Muscle of leg (tissue), 3 donors: ENCODE measurements at regions not wholly inside any gene's neighbourhood (a gene's known extent, or its start where the extent isn't known, plus 50 kb on each side); places are given as distances from the start of the nearest gene placed in this dataset.

Source experiments
- DNase-seq: peaks from one replicate; pipeline ENCODE4 v3.0.0; 2013
- H3K27ac ChIP-seq: one replicate; pipeline ENCODE4 v1.5.1; 2013; ENCODE audit warnings: mild to moderate bottlenecking, low read length, control low read depth
- H3K27me3 ChIP-seq: one replicate; pipeline ENCODE4 v1.6.1; 2013; ENCODE audit warnings: low read length; ENCODE audit not compliant: control insufficient read depth, insufficient read depth
- H3K36me3 ChIP-seq: one replicate; pipeline ENCODE4 v1.6.1; 2013; ENCODE audit warnings: low read length; ENCODE audit not compliant: control insufficient read depth, insufficient read depth
- H3K4me1 ChIP-seq: one replicate; pipeline ENCODE4 v1.6.1; 2013; ENCODE audit warnings: low read length; ENCODE audit not compliant: control insufficient read depth, insufficient read depth
- H3K4me3 ChIP-seq: one replicate; pipeline ENCODE4 v1.5.1; 2013; ENCODE audit warnings: low read length, control low read depth
- H3K9me3 ChIP-seq: replicated peaks from 2 replicates; pipeline ENCODE4 v1.6.1; 2013; ENCODE audit warnings: low read depth, low read length; ENCODE audit not compliant: control insufficient read depth
- WGBS: methylation state at CpG from one replicate; pipeline ENCODE4 v1.1.5; 2013; ENCODE audit warnings: missing lambda C conversion rate; ENCODE audit not compliant: insufficient coverage; 5-methylcytosine and 5-hydroxymethylcytosine counted together

GRCh38 chr13:111526922-111527321, 206.5 kb downstream of the TEX29 start:
- Histone ChIP-seq H3K27ac (no peak overlapping the region), H3K4me3 (no peak overlapping the region), H3K9me3 (peaks cover 3% of the 10 kb centered on the region), H3K36me3 (no peaks in the 10 kb centered on the region), H3K4me1 (peaks cover 2% of the 10 kb centered on the region), H3K27me3 (peaks cover 36% of the 10 kb centered on the region)
- 61% methylated on average over 7 of the region's 7 CpGs for WGBS
- no peak for DNase-seq

GRCh38 chr13:111527614-111528229, 207.3 kb downstream of the TEX29 start:
- no peak for DNase-seq
- Histone ChIP-seq H3K4me1 (peaks cover 2% of the 10 kb centered on the region), H3K27ac (no peak overlapping the region), H3K27me3 (peaks cover 35% of the 10 kb centered on the region), H3K9me3 (peaks cover 3% of the 10 kb centered on the region), H3K4me3 (no peak overlapping the region), H3K36me3 (no peaks in the 10 kb centered on the region)
- 78% methylated on average over 11 of the region's 14 CpGs for WGBS

- Histone ChIP-seq H3K4me1 (peaks cover 2% of the 10 kb centered on the region), H3K4me3 (no peak overlapping the region), H3K27ac (no peak overlapping the region), H3K27me3 (peaks cover 41% of the 10 kb centered on the region), H3K36me3 (no peaks in the 10 kb centered on the region), H3K9me3 (peaks cover 3% of the 10 kb centered on the region)
- 89% methylated on average over 2 of the region's 3 CpGs for WGBS
- no peak for DNase-seq
Measured at GRCh38 chr13:111528513-111528912, 208.1 kb downstream of the TEX29 start.

GRCh38 chr13:111530137-111530870, 209.9 kb downstream of the TEX29 start:
- H3K27me3 ChIP-seq: peaks cover 54% of the 10 kb centered on the region
- WGBS: 87% methylated on average over 15 of the region's 17 CpGs

GRCh38 chr13:111531505-111531904, 211.1 kb downstream of the TEX29 start:
- Histone ChIP-seq H3K9me3 (peaks cover 3% of the 10 kb centered on the region), H3K4me3 (no peak overlapping the region), H3K4me1 (peaks cover 2% of the 10 kb centered on the region), H3K27me3 (peaks cover 62% of the 10 kb centered on the region), H3K36me3 (no peaks in the 10 kb centered on the region), H3K27ac (no peak overlapping the region)
- DNase-seq: peak; percentile 74
- 5% methylated on average over 4 of the region's 7 CpGs for WGBS

More at GRCh38 chr13:111530137-111530870, 209.9 kb downstream of the TEX29 start:
- peaks cover 2% of the 10 kb centered on the region for H3K4me1 ChIP-seq
- no peak for DNase-seq
- H3K27ac ChIP-seq: no peak overlapping the region
- H3K9me3 ChIP-seq: peaks cover 3% of the 10 kb centered on the region
- no peak overlapping the region for H3K4me3 ChIP-seq
- H3K36me3 ChIP-seq: no peaks in the 10 kb centered on the region

- no peak overlapping the region for H3K4me3 ChIP-seq
- DNase-seq: no peak
- H3K27me3 ChIP-seq: peaks cover 67% of the 10 kb centered on the region
- peaks cover 2% of the 10 kb centered on the region for H3K4me1 ChIP-seq
- no peak overlapping the region for H3K27ac ChIP-seq
- no CpG with 5 or more reads among the region's 9 CpGs for WGBS
- H3K36me3 ChIP-seq: no peaks in the 10 kb centered on the region
- peaks cover 3% of the 10 kb centered on the region for H3K9me3 ChIP-seq
Measured at GRCh38 chr13:111532111-111532510, 211.7 kb downstream of the TEX29 start.

GRCh38 chr13:111533900-111534683, 213.7 kb downstream of the TEX29 start:
- Histone ChIP-seq H3K27ac (no peak overlapping the region), H3K9me3 (no peaks in the 10 kb centered on the region), H3K4me1 (no peaks in the 10 kb centered on the region), H3K27me3 (peaks cover 79% of the 10 kb centered on the region), H3K4me3 (no peak overlapping the region), H3K36me3 (no peaks in the 10 kb centered on the region)
- no peak for DNase-seq
- 37% methylated on average over 3 of the region's 10 CpGs for WGBS

- H3K4me1 ChIP-seq: no peaks in the 10 kb centered on the region
- no peaks in the 10 kb centered on the region for H3K9me3 ChIP-seq
- DNase-seq: no peak
- peaks cover 79% of the 10 kb centered on the region for H3K27me3 ChIP-seq
- no peak overlapping the region for H3K4me3 ChIP-seq
- H3K27ac ChIP-seq: no peak overlapping the region
- H3K36me3 ChIP-seq: no peaks in the 10 kb centered on the region
- WGBS: 7% methylated on average over 13 of the region's 24 CpGs
Measured at GRCh38 chr13:111534751-111535522, 214.5 kb downstream of the TEX29 start.

- H3K9me3 ChIP-seq: no peaks in the 10 kb centered on the region
- no peak overlapping the region for H3K27ac ChIP-seq
- H3K4me1 ChIP-seq: no peaks in the 10 kb centered on the region
- no peaks in the 10 kb centered on the region for H3K36me3 ChIP-seq
- peaks cover 78% of the 10 kb centered on the region for H3K27me3 ChIP-seq
- H3K4me3 ChIP-seq: no peak overlapping the region
- DNase-seq: no peak
- 69% methylated on average over 2 of the region's 5 CpGs for WGBS
Measured at GRCh38 chr13:111535523-111535811, 215.0 kb downstream of the TEX29 start.
